ENCODE measurements at regions not wholly inside any gene's neighbourhood (a gene's known extent, or its start where the extent isn't known, plus 50 kb on each side); places are given as distances from the start of the nearest gene placed in this dataset.

DNA sequence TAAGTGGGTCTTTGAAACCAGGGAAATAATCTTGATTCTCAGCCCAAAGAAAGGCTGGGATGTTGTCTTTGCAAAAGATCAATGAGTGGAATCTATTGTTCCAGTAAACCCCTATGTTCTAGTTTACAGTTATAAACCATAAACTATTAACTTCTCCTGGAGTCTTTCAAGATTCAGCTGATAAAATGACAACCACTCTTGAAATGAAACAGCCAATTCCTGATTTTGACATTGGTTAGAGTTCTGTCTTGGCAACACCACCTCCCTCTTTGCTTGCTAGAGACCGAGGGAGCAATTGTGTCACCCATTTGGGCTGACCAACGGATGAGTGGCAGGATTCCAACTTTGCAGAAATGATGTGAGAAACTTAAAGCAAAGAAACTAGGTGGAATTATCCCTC lies 746.9 kb downstream of the SLC4A3 start:
- H2AFZ ChIP-seq (ENCODE audit: low read length), result no peak overlapping the region
- no peaks in the 10 kb centered on the region for H3K27me3 ChIP-seq (ENCODE audit: control insufficient read depth in 1 of 2, insufficient read depth in 2 of 2, low read length in 2 of 2)
- intact Hi-C loops (cut with micrococcal nuclease; ENCODE audit: unreplicated experiment), result no loop called here
- no peaks in the 10 kb centered on the region for H3K4me1 ChIP-seq (ENCODE audit: insufficient read depth, low read length)
- H3K9ac ChIP-seq (ENCODE audit: insufficient read depth, low read depth, low read length), result no peak overlapping the region
- no peak for TF ChIP-seq BORCS8-MEF2B (CRISPR knock-in tag; IDR thresholded peaks at IDR 0.05)
- no peak for TF ChIP-seq ZNF44 (CRISPR knock-in tag; IDR thresholded peaks at IDR 0.05)
- no peak for TF ChIP-seq ZNF713 (CRISPR knock-in tag; IDR thresholded peaks at IDR 0.05)
- no peak for TF ChIP-seq KDM5A (IDR thresholded peaks at IDR 0.05; ENCODE audit: borderline replicate concordance, low read length)
- TF ChIP-seq ARNT2 (CRISPR knock-in tag; IDR thresholded peaks at IDR 0.05; ENCODE audit: low read depth), result no peak
- TF ChIP-seq KDM3A (CRISPR knock-in tag; IDR thresholded peaks at IDR 0.05; ENCODE audit: low read depth), result no peak
- no peak for TF ChIP-seq ZFP62 (CRISPR knock-in tag; IDR thresholded peaks at IDR 0.05)
- TF ChIP-seq PCBP2 (optimal IDR thresholded peaks at IDR 0.05; ENCODE audit: low read depth, low read length, poor library complexity, severe bottlenecking), result no peak
- no peak for TF ChIP-seq SCMH1 (CRISPR knock-in tag; IDR thresholded peaks at IDR 0.05; ENCODE audit: borderline replicate concordance)
- no peak for TF ChIP-seq HOXA3 (CRISPR knock-in tag; IDR thresholded peaks at IDR 0.05)
- TF ChIP-seq, protein P1, sequence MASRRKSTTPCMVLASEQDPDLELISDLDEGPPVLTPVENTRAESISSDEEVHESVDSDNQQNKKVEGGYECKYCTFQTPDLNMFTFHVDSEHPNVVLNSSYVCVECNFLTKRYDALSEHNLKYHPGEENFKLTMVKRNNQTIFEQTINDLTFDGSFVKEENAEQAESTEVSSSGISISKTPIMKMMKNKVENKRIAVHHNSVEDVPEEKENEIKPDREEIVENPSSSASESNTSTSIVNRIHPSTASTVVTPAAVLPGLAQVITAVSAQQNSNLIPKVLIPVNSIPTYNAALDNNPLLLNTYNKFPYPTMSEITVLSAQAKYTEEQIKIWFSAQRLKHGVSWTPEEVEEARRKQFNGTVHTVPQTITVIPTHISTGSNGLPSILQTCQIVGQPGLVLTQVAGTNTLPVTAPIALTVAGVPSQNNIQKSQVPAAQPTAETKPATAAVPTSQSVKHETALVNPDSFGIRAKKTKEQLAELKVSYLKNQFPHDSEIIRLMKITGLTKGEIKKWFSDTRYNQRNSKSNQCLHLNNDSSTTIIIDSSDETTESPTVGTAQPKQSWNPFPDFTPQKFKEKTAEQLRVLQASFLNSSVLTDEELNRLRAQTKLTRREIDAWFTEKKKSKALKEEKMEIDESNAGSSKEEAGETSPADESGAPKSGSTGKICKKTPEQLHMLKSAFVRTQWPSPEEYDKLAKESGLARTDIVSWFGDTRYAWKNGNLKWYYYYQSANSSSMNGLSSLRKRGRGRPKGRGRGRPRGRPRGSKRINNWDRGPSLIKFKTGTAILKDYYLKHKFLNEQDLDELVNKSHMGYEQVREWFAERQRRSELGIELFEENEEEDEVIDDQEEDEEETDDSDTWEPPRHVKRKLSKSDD (CRISPR knock-in tag; IDR thresholded peaks at IDR 0.05; ENCODE audit: low read depth), result no peak
- no peak for TF ChIP-seq GABPA (IDR thresholded peaks at IDR 0.05; ENCODE audit: low read depth, low read length)
- no peak for TF ChIP-seq GABPA (CRISPR knock-in tag; IDR thresholded peaks at IDR 0.05; ENCODE audit: low read depth)
- TF ChIP-seq ATF7-NPFF (CRISPR knock-in tag; IDR thresholded peaks at IDR 0.05; ENCODE audit: low read depth), result no peak
- POLR2A ChIA-PET, result no interaction called here
- in situ Hi-C loops (cut with HindIII; ENCODE audit: extremely low pct_ligation_motif_present, low pct_unique_long_range_greater_than_20kb), result no loop called here
- H4K20me1 ChIP-seq (ENCODE audit: insufficient read depth, low read length), result no peaks in the 10 kb centered on the region
- FAIRE-seq (no peak), DNase-seq (ENCODE audit: low spot score) (no peak), ATAC-seq (no peak)
- H3K27ac ChIP-seq (ENCODE audit: extremely low read length, insufficient read depth, low read length), result no peak overlapping the region
- 4% methylated on average over 2 of the region's 2 CpGs for WGBS (ENCODE audit: low lambda C conversion rate)
- H3K36me3 ChIP-seq (replicated peaks in 1 of 2; ENCODE audit: control insufficient read depth in 1 of 2, insufficient read depth in 2 of 2, low read length in 2 of 2), result no peaks in the 10 kb centered on the region
- H3K79me2 ChIP-seq (ENCODE audit: insufficient read depth, low read length), result no peaks in the 10 kb centered on the region
- BruUV-seq (replicated peaks), result no TSS peak
- H3K9me3 ChIP-seq (ENCODE audit: low read length), result peaks cover 13% of the 10 kb centered on the region; the same call in 1 of the 2 replicates
- CTCF ChIA-PET (ENCODE audit: low intra/inter-chr PET ratio, low total read pairs), result no interaction called here
- no peak overlapping the region for H3K4me2 ChIP-seq (ENCODE audit: low read depth, low read length)
- no peak overlapping the region for H3K4me3 ChIP-seq (replicated peaks in 1 of 3; ENCODE audit: insufficient read depth in 1 of 3, low read depth in 2 of 3, low read length in 3 of 3)
